ENCODE measurements at regions not wholly inside any gene's neighbourhood (a gene's known extent, or its start where the extent isn't known, plus 50 kb on each side); places are given as distances from the start of the nearest gene placed in this dataset.
"Not testable (repeated sequence)": the region's sequence is repeated elsewhere in the genome, so short reads cannot be mapped to it uniquely, and the experiment has no call there.

DNA sequence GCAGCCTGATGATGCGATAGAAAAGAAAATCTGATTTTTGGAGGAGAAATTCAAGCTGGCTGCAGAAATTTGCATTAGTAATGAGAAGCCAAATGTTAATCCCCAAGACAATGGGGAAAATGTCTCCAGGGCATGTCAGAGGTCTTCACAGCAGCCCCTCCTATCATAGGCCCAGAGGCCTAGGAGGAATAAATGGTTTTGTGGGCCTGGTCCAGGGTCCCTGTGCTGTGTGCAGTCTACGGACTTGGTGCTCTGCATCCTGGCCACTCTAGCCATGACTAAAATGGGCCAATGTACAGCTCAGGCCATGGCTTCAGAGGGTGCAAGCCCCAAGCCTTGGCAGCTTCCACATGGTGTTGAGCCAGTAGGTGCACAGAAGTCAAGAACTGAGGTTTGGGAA lies 303.8 kb upstream of the SEMA3C start:
- DNase-seq (ENCODE audit: low read depth), result not testable (repeated sequence)

GRCh38 chr7:81221527-81222217 lies 302.8 kb upstream of the SEMA3C start:
- DNase-seq (ENCODE audit: low read depth), result no peak

DNA sequence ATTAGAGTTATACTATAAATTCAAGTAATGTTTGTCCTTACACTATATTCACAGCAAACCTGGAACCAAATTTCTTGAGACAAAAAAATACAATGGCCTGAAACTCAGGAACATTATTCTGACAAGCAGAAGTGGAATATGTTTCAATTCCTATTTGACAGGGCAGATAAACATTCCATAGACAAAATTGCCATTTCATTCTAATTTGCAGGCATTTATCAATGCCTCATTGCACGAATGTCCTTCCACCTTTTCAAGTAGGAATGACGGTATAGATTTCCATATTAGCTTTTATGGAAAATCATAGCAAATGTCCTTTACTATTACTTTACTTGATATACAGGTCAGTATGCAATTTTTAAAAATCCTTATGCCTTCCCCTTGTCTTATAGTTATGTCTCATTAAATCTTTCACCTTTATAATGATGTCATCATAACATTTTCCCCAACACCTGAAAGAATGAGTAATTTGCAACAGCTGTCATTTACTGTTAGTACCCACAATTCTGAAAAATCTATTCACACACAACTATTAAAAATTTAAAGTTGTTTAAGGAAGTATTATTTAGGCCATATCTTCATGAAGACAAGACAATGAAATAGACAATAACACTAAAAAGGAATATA lies 299.7 kb upstream of the SEMA3C start:
- DNase-seq (ENCODE audit: low read depth), result no peak

DNA sequence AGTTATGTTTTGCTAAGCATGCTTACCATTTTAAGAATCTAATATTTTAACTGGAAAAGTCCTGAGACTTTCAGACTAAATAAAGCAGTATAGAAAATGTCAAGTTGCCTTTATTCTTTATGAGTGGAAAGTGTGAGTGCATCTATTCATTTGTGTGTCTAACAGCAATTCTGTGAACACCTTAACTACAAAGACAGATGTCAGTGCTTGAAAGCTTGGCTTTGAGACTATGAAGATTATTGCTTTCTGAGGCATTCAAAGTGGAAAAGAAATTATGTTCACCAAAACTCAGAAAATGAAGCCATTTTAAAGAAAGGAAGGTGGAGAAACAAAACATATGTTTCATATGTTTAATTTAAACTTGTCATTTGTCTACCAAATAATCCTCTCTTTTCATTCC lies 294.5 kb upstream of the SEMA3C start:
- DNase-seq (ENCODE audit: low read depth), result no peak

DNA sequence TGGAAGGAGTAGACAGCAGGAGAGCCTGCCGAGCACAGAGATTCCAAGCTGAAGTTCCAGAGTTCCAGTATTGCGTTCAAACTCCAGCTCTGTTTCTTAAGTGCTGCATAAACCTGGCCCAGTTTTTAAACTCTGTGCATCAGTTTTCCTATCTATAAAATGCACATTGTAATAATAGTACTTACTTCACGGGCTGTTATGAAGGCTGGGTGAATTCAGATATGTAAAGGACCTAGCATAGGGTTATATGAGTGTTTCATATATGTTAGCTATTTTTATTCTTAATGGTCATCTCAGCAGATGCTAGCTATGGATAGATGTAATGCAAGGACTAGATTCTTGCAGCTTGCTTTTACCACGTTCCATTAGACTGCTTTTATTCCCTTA lies 293.1 kb upstream of the SEMA3C start:
- no peak for DNase-seq (ENCODE audit: low read depth)

- peak; percentile 55 for DNase-seq (ENCODE audit: low read depth)
These were observed 292.5 kb upstream of the SEMA3C start for GRCh38 chr7:81211204-81211933.

DNA sequence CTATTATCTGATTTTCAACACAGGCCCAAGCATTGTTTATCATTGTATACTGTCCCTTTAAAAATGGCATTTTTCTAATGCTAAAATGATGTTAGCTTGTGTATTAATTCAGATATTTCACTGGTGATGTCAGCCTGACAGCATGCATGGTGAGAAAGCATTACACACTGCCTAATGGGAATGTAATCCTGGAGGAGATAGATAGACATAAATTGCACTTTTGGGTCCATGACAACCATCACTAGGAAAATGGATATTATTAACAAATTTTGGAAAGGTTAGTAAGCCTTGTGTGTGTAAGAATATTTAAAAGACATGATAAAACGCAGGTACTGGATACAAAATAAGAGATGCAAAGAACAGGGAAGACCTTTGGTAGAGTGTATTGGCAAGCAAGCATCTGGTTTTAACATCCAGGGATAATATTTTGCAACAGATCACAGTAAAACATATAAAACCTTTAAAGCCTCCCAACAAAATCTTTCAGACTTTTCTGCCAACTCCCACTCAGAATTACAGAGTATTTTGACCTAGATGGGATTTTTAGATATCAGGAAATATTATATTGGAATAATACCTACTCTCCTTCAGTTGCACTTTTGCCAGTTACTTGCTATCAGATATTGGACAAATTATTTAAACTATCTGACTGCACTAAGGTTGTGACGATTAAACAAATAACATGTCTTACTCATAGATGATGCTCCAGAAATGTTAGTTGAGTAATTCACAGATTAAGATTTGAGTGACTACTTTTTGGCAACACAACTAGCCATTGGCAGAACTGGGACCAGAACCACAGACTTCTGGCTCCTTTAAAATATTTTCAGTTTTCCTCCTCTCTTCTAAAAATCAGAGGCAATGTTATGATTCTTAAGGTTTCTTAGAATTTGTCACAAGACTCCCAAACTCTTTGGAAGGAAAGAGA lies 291.6 kb upstream of the SEMA3C start:
- peak; percentile 73 for DNase-seq (ENCODE audit: low read depth)

- DNase-seq (ENCODE audit: low read depth), result peak; percentile 53
These were observed 290.2 kb upstream of the SEMA3C start for GRCh38 chr7:81209059-81209458.

GRCh38 chr7:81207801-81208200 lies 288.9 kb upstream of the SEMA3C start:
- peak; percentile 11 for DNase-seq (ENCODE audit: low read depth)

GRCh38 chr7:81206667-81207360 lies 288.0 kb upstream of the SEMA3C start:
- no peak for DNase-seq (ENCODE audit: low read depth)

DNA sequence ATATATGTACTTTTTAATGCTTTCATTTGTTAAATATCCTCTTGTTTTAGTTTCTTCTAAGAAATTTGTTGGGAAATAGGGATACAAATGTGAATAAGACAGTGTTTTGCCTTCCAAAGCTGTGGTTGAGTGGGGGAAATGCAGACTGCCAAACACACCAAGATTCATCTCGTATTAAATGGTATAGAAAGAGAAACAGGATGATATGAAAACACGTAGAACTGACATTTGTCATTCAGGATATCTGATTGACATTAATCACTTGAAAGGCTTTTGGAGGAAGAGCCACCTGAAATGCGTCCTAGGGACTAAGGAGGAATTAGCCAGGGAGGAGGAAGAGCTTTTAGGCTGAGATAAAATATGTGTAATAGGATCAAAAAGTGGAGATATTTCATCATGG lies 287.4 kb upstream of the SEMA3C start:
- no peak for DNase-seq (ENCODE audit: low read depth)

GRCh38 chr7:81201188-81201587 lies 282.3 kb upstream of the SEMA3C start:
- DNase-seq (ENCODE audit: low read depth), result no peak

DNA sequence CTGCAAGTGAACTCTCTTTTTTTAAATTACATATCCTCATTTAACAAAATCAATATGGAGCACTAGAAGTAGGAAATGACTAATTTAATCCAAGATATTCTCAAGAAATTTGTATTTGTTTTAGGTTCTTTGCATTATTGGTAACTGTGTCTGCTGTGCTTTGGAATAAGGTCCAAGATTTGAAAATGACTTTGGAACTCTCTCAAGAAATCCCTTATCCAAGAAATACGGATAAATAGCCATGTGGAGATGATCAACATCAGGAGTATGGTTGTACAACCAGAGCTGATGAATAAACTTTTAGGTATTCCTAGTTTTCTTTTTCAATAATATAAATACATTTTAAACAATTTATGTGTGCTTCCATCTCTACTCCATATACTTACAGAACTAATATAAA lies 279.9 kb upstream of the SEMA3C start:
- DNase-seq (ENCODE audit: low read depth), result no peak

DNA sequence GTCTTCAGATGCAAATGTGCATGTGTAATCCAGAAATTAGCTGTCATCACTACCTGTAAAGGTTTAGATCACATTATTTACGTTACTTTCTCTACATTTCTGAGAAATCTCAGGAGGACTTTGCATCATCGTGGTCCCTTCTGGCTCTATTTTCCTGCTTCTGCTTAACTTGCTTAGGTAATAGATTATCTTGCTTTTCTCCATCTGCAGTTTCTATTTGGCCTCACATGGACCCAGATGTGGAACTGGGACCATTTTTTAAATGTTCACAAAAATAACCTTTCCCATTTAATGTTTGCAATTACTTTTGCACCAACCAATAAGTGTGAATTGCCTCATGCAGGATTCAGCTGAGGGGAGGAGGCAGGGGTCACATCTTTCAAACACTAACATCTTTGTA lies 278.4 kb upstream of the SEMA3C start:
- DNase-seq (ENCODE audit: low read depth), result no peak

DNA sequence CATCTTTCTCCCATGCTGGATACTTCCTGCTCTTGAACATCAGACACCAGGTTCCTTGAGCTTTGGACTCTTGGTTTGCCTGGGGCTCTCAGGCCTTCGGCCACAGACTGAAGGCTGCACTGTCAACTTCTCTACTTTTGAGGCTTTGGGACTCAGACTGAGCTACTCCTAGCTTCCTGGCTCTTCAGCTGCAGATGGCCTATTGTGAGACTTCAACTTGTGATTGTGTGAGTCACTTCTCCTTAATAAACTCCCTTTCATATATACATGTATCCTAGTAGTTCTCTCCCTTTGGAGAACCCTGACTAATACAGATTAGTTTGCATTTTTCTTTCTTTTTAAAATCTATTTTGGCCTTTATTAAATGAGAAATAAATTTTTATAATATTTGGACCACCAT lies 276.2 kb upstream of the SEMA3C start:
- DNase-seq (ENCODE audit: low read depth), result peak; percentile 31

GRCh38 chr7:81190997-81191768 lies 272.3 kb upstream of the SEMA3C start:
- DNase-seq (ENCODE audit: low read depth), result peak; percentile 79

- no peak for DNase-seq (ENCODE audit: low read depth)
These were observed 268.9 kb upstream of the SEMA3C start for GRCh38 chr7:81187753-81188152.

- peak; percentile 52 for DNase-seq (ENCODE audit: low read depth)
These were observed 267.8 kb upstream of the SEMA3C start for GRCh38 chr7:81186691-81187090.

GRCh38 chr7:81185072-81185471 lies 266.2 kb upstream of the SEMA3C start:
- DNase-seq (ENCODE audit: low read depth), result no peak

GRCh38 chr7:81183326-81183725 lies 264.5 kb upstream of the SEMA3C start:
- DNase-seq (ENCODE audit: low read depth), result no peak

DNA sequence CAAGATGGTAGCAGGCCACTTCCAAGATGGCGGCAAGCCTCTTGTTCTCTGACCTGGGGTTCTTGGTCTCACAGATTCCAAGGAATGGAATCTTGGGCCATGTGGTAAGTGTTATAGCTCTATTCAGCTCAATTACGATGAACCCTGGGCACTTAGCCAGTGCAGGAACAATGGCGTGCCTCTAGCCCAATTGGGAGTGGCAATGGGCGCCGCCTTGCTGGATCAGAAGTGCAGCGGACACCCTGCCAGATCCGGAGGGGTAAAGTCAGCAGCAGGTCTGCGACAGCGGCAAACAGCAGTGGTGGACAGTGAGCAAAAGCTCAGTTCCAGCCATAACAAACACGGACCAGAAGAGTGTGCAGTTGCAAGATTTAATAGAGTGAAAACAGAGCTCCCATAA lies 263.2 kb upstream of the SEMA3C start:
- DNase-seq (ENCODE audit: low read depth), result not testable (repeated sequence)

Data from iris pigment epithelial cell (primary cell).